ENCODE measurements at regions not wholly inside any gene's neighbourhood (a gene's known extent, or its start where the extent isn't known, plus 50 kb on each side); places are given as distances from the start of the nearest gene placed in this dataset.
"Not testable (repeated sequence)": the region's sequence is repeated elsewhere in the genome, so short reads cannot be mapped to it uniquely, and the experiment has no call there.

GRCh38 chr12:60231976-60232907 lies 636.4 kb downstream of the SLC16A7 start:
- ChIA-PET CTCF (interaction anchor here (0.6 kb wide), 1 partner anchor 353 kb away, joined by 3 read pairs; no protein-coding TSS in a partner anchor), POLR2A (no interaction called here)
- H3K27me3 Mint-ChIP-seq (ENCODE audit: low read depth): no peaks in the 10 kb centered on the region
- H3K27ac Mint-ChIP-seq: no peak overlapping the region
- ATAC-seq (no peak), DNase-seq (ENCODE audit: low spot score) (peak; percentile 12)
- peaks cover 16% of the 10 kb centered on the region for H3K4me1 Mint-ChIP-seq
- peaks cover 22% of the 10 kb centered on the region; the same call in 1 of the 2 replicates for H3K9me3 Mint-ChIP-seq
- H3K4me3 Mint-ChIP-seq: no peak overlapping the region
- TF ChIP-seq, protein P1, sequence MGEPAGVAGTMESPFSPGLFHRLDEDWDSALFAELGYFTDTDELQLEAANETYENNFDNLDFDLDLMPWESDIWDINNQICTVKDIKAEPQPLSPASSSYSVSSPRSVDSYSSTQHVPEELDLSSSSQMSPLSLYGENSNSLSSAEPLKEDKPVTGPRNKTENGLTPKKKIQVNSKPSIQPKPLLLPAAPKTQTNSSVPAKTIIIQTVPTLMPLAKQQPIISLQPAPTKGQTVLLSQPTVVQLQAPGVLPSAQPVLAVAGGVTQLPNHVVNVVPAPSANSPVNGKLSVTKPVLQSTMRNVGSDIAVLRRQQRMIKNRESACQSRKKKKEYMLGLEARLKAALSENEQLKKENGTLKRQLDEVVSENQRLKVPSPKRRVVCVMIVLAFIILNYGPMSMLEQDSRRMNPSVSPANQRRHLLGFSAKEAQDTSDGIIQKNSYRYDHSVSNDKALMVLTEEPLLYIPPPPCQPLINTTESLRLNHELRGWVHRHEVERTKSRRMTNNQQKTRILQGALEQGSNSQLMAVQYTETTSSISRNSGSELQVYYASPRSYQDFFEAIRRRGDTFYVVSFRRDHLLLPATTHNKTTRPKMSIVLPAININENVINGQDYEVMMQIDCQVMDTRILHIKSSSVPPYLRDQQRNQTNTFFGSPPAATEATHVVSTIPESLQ (CRISPR knock-in tag; IDR thresholded peaks at IDR 0.05): no peak
- no peak for TF ChIP-seq ARID4B (CRISPR knock-in tag; IDR thresholded peaks at IDR 0.05; ENCODE audit: borderline replicate concordance)
- TF ChIP-seq, protein P2, sequence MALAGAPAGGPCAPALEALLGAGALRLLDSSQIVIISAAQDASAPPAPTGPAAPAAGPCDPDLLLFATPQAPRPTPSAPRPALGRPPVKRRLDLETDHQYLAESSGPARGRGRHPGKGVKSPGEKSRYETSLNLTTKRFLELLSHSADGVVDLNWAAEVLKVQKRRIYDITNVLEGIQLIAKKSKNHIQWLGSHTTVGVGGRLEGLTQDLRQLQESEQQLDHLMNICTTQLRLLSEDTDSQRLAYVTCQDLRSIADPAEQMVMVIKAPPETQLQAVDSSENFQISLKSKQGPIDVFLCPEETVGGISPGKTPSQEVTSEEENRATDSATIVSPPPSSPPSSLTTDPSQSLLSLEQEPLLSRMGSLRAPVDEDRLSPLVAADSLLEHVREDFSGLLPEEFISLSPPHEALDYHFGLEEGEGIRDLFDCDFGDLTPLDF (CRISPR knock-in tag; IDR thresholded peaks at IDR 0.05): no peak
- TF ChIP-seq, protein P3, sequence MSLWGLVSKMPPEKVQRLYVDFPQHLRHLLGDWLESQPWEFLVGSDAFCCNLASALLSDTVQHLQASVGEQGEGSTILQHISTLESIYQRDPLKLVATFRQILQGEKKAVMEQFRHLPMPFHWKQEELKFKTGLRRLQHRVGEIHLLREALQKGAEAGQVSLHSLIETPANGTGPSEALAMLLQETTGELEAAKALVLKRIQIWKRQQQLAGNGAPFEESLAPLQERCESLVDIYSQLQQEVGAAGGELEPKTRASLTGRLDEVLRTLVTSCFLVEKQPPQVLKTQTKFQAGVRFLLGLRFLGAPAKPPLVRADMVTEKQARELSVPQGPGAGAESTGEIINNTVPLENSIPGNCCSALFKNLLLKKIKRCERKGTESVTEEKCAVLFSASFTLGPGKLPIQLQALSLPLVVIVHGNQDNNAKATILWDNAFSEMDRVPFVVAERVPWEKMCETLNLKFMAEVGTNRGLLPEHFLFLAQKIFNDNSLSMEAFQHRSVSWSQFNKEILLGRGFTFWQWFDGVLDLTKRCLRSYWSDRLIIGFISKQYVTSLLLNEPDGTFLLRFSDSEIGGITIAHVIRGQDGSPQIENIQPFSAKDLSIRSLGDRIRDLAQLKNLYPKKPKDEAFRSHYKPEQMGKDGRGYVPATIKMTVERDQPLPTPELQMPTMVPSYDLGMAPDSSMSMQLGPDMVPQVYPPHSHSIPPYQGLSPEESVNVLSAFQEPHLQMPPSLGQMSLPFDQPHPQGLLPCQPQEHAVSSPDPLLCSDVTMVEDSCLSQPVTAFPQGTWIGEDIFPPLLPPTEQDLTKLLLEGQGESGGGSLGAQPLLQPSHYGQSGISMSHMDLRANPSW (CRISPR knock-in tag; conservative IDR thresholded peaks at IDR 0.05; ENCODE audit: low read depth): no peak
- no peak for TF ChIP-seq NFYB (CRISPR knock-in tag; conservative IDR thresholded peaks at IDR 0.05; ENCODE audit: low read depth)
- TF ChIP-seq, protein P4, sequence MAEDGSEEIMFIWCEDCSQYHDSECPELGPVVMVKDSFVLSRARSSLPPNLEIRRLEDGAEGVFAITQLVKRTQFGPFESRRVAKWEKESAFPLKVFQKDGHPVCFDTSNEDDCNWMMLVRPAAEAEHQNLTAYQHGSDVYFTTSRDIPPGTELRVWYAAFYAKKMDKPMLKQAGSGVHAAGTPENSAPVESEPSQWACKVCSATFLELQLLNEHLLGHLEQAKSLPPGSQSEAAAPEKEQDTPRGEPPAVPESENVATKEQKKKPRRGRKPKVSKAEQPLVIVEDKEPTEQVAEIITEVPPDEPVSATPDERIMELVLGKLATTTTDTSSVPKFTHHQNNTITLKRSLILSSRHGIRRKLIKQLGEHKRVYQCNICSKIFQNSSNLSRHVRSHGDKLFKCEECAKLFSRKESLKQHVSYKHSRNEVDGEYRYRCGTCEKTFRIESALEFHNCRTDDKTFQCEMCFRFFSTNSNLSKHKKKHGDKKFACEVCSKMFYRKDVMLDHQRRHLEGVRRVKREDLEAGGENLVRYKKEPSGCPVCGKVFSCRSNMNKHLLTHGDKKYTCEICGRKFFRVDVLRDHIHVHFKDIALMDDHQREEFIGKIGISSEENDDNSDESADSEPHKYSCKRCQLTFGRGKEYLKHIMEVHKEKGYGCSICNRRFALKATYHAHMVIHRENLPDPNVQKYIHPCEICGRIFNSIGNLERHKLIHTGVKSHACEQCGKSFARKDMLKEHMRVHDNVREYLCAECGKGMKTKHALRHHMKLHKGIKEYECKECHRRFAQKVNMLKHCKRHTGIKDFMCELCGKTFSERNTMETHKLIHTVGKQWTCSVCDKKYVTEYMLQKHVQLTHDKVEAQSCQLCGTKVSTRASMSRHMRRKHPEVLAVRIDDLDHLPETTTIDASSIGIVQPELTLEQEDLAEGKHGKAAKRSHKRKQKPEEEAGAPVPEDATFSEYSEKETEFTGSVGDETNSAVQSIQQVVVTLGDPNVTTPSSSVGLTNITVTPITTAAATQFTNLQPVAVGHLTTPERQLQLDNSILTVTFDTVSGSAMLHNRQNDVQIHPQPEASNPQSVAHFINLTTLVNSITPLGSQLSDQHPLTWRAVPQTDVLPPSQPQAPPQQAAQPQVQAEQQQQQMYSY (CRISPR knock-in tag; IDR thresholded peaks at IDR 0.05): no peak
- TF ChIP-seq CREB1 (CRISPR knock-in tag; IDR thresholded peaks at IDR 0.05): no peak
- TF ChIP-seq ZNF121 (CRISPR knock-in tag; IDR thresholded peaks at IDR 0.05): no peak
- TF ChIP-seq, protein P5, sequence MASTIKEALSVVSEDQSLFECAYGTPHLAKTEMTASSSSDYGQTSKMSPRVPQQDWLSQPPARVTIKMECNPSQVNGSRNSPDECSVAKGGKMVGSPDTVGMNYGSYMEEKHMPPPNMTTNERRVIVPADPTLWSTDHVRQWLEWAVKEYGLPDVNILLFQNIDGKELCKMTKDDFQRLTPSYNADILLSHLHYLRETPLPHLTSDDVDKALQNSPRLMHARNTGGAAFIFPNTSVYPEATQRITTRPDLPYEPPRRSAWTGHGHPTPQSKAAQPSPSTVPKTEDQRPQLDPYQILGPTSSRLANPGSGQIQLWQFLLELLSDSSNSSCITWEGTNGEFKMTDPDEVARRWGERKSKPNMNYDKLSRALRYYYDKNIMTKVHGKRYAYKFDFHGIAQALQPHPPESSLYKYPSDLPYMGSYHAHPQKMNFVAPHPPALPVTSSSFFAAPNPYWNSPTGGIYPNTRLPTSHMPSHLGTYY (CRISPR knock-in tag; IDR thresholded peaks at IDR 0.05): no peak
- no peaks in the 10 kb centered on the region for H3K36me3 Mint-ChIP-seq

DNA sequence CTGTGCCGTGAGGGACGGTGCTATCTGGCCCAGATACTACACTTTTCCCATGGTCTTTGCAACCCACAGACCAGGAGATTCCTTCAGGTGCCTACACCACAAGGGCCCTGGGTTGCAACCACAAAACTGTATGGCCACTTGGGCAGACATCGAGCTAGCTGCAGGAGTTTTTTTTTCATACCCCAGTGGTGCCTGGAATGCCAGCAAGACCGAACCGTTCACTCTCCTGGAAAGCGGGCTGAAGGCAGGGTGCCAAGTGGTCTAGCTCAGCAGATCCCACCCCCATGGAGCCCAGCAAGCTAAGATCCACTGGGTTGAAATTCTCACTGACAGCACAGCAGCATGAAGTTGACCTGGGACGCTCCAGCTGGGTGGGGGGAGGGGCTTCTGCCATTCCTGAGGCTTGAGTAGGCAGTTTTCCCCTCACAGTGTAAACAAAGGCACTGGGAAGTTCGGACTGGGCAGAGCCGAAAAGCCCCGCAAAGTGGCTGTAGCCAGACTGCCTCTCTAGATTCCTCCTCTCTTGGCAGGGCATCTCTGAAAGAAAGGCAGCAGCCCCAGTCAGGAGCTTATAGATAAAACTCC lies 638.9 kb downstream of the SLC16A7 start:
- H3K4me3 Mint-ChIP-seq; DNase-seq (ENCODE audit: low spot score); H3K36me3 Mint-ChIP-seq; ATAC-seq; CTCF ChIA-PET; POLR2A ChIA-PET; H3K27me3 Mint-ChIP-seq (ENCODE audit: low read depth); H3K27ac Mint-ChIP-seq: not testable (repeated sequence)
- peaks cover 28% of the 10 kb centered on the region for H3K9me3 Mint-ChIP-seq
- H3K4me1 Mint-ChIP-seq: peaks cover 16% of the 10 kb centered on the region
